Loucy (cell line): ENCODE measurements at regions not wholly inside any gene's neighbourhood (a gene's known extent, or its start where the extent isn't known, plus 50 kb on each side); places are given as distances from the start of the nearest gene placed in this dataset.

ENCODE experiments used
- H2AFZ ChIP-seq: fragments of 200-600 bp; sonication (generic); 2 replicates; pipeline ENCODE4 v1.6.0; 2016; ENCODE audit warnings: antibody characterized with exemption, mild to moderate bottlenecking, low read length, moderate library complexity
- H3F3A ChIP-seq: fragments of 200-600 bp; 2 replicates; pipeline ENCODE4 v1.6.0; 2016; ENCODE audit warnings: antibody characterized with exemption, low read depth, mild to moderate bottlenecking
- H3K27me3 ChIP-seq: fragments of 200-600 bp; sonication (generic); 2 replicates; pipeline ENCODE4 v1.6.1; 2014; ENCODE audit warnings: low read length, mild to moderate bottlenecking; ENCODE audit not compliant: insufficient read depth, poor library complexity, severe bottlenecking
- H3K36me3 ChIP-seq: fragments of 200-600 bp; sonication (generic); 2 replicates; pipeline ENCODE4 v1.6.1; 2016; ENCODE audit warnings: low read length; ENCODE audit not compliant: insufficient read depth
- H3K4me1 ChIP-seq: fragments of 200-600 bp; sonication (generic); 2 replicates; pipeline ENCODE4 v1.5.1; 2014; ENCODE audit warnings: low read length, mild to moderate bottlenecking; ENCODE audit not compliant: insufficient read depth, poor library complexity, severe bottlenecking
- H3K4me2 ChIP-seq: fragments of 200-600 bp; sonication (generic); 2 replicates; pipeline ENCODE4 v1.6.0; 2014; ENCODE audit warnings: antibody characterized with exemption, low read length, low read depth, mild to moderate bottlenecking; ENCODE audit not compliant: poor library complexity, severe bottlenecking
- H3K4me3 ChIP-seq: fragments of 200-600 bp; sonication (generic); 2 replicates; pipeline ENCODE4 v1.5.1; 2014; ENCODE audit warnings: low read length, mild to moderate bottlenecking, mixed read lengths; ENCODE audit not compliant: poor library complexity, severe bottlenecking
- H3K79me2 ChIP-seq: fragments of 200-600 bp; sonication (generic); 2 replicates; pipeline ENCODE4 v1.6.1; 2014; ENCODE audit warnings: low read length; ENCODE audit not compliant: insufficient read depth
- H3K9ac ChIP-seq: fragments of 200-600 bp; sonication (generic); 2 replicates; pipeline ENCODE4 v1.6.0; 2014; ENCODE audit warnings: mild to moderate bottlenecking, low read depth, low read length, moderate library complexity; ENCODE audit not compliant: poor library complexity, severe bottlenecking
- H3K9me2 ChIP-seq: fragments of 200-600 bp; sonication (generic); replicated peaks from 2 replicates; pipeline ENCODE4 v1.6.1; 2016; ENCODE audit warnings: low read depth, low read length, mixed read lengths
- H3K9me3 ChIP-seq: fragments of 200-600 bp; sonication (generic); 2 replicates; pipeline ENCODE4 v1.6.1; 2014; ENCODE audit warnings: mild to moderate bottlenecking, antibody characterized with exemption, low read length, low read depth; ENCODE audit not compliant: insufficient read depth
- H4K20me1 ChIP-seq: fragments of 200-600 bp; sonication (generic); 2 replicates; pipeline ENCODE4 v1.6.0; 2014; ENCODE audit warnings: antibody characterized with exemption, low read length, mild to moderate bottlenecking; ENCODE audit not compliant: insufficient read depth, poor library complexity, severe bottlenecking
- CTCF ChIP-seq: fragments of 200-600 bp; sonication (generic); conservative IDR thresholded peaks from 2 replicates; pipeline ENCODE4 v1.5.1; 2014; ENCODE audit warnings: mild to moderate bottlenecking, antibody characterized with exemption, low read length
- EZH2phosphoT487 ChIP-seq: fragments of 200-600 bp; IDR thresholded peaks from 2 replicates; pipeline ENCODE4 v1.6.1; 2018; ENCODE audit warnings: antibody characterized with exemption, mild to moderate bottlenecking, moderate library complexity, borderline replicate concordance

DNA sequence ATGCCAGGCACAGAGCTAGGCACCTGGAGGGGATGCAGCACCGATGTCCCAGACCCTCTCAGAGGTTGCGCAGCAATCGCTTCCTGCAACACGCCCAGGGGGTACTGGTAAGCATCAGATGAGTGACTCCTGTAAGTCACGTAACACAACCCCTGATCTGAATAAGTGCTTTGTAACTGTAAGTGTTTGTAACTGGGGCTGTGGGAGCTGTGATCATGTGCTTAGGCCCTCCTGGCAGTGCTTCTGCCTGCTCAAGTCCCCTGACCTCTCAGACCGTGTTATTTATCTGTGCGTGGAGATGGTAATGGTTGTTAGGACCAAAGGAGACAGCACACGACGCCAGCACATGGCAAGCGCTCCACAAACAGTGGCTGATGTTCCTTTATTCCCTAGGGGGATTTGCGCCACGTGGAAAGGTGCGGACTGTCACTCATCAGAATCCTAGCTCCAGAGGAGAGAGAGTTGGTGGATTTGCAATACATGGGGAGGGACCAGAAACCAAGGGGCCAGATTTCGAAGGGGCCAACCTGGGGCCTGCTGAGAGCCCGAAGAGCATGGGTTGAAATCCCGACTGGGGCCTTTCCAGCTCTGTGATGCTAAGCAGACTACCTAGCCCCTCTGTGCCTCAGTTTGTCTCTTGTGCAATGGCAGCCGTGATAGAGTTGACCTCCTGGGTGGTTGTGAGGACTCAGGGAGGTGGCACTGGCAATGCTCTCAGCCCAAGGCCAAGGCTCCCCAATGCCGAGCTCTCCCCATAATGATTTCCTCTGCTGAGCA, 151.8 kb downstream of the IRF8 start:
- no peak overlapping the region for H2AFZ ChIP-seq
- no peaks in the 10 kb centered on the region for H3K36me3 ChIP-seq
- no peaks in the 10 kb centered on the region for H4K20me1 ChIP-seq
- no peaks in the 10 kb centered on the region for H3F3A ChIP-seq
- no peaks in the 10 kb centered on the region for H3K9me2 ChIP-seq
- H3K4me2 ChIP-seq: no peak overlapping the region
- no peaks in the 10 kb centered on the region for H3K27me3 ChIP-seq
- no peaks in the 10 kb centered on the region for H3K4me1 ChIP-seq
- H3K9me3 ChIP-seq: no peaks in the 10 kb centered on the region
- H3K9ac ChIP-seq: no peak overlapping the region
- TF ChIP-seq EZH2phosphoT487: no peak
- H3K79me2 ChIP-seq: no peaks in the 10 kb centered on the region
- no peak overlapping the region for H3K4me3 ChIP-seq

DNA sequence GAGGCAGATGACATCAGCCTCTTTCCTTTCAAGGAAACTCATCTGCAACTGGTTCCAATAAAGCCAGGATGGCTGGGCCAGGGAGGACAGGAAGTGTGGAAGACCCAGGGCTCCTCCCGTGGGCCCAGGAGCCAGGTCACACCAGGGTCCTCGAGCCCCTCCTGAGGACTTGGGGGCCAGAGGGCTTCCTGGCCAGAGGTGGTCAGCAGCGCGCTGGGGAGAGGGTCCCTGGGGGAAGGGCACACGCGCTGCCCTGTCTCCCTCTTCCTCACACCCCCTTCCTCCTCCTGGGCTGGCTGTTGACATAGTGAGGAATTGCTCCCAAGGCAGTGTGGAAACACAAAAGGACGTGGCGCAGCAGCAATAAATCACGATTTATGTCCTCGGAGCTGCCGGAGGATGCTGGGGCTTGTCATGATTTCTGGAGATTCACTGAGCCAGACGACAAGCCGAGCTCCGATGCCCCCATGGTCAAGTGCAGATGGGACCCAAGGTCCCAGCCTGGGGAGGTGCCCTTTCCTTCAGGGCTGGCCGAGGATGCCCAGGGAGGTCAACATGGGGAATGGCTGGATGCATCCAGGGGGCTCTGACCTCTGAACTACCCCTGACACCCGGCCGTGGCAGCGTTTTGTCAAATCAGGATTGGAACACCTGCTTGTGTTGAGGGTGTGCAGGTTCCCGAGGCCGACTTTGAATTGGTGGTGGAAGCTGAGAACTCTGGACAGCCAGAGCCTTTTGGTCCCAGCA, 152.6 kb downstream of the IRF8 start:
- Histone ChIP-seq H3K36me3 (no peaks in the 10 kb centered on the region), H3K27me3 (no peaks in the 10 kb centered on the region), H3K9ac (no peak overlapping the region), H3K9me3 (no peaks in the 10 kb centered on the region), H3K4me2 (no peak overlapping the region), H3K4me1 (no peaks in the 10 kb centered on the region), H2AFZ (no peak overlapping the region), H3K9me2 (no peaks in the 10 kb centered on the region), H3K4me3 (no peak overlapping the region), H4K20me1 (no peaks in the 10 kb centered on the region), H3K79me2 (no peaks in the 10 kb centered on the region), H3F3A (no peaks in the 10 kb centered on the region)
- no peak for TF ChIP-seq EZH2phosphoT487
- TF ChIP-seq CTCF: no peak

DNA sequence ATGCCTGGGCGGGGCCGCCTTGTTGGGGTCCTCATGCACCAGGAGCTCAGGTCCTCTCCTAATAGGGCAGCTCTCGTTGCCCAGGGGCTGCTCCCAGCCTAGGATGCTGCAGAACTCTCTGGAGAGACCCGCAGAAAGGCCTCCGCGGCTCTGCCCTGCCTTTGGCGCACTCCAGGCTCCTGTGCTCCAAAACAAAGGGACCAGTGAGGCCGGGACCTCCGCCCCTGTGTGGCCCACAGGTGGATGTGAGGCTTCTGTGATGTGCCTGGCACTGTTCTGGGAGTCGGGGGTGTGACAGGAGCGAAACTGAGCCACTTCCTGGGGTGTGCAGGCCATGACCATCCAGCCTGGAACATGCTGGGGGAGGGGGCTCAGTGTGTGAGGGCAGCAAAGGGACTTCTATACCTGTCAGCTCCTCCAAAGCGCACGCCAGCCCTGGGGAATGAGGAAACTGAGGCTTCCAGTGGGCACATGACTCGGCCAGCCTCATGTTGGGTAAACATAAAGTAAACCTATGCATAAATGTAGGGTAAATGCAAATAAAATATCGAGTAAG, 153.2 kb downstream of the IRF8 start:
- Histone ChIP-seq H3K27me3 (no peaks in the 10 kb centered on the region), H3K36me3 (no peaks in the 10 kb centered on the region)
- TF ChIP-seq EZH2phosphoT487 (no peak), CTCF (no peak)

More for the DNA sequence above, 153.2 kb downstream of the IRF8 start:
- H3K9me3 ChIP-seq: no peaks in the 10 kb centered on the region
- no peaks in the 10 kb centered on the region for H3F3A ChIP-seq
- no peaks in the 10 kb centered on the region for H3K79me2 ChIP-seq
- H4K20me1 ChIP-seq: no peaks in the 10 kb centered on the region
- no peak overlapping the region for H3K4me2 ChIP-seq
- H3K4me3 ChIP-seq: no peak overlapping the region
- no peak overlapping the region for H2AFZ ChIP-seq
- H3K9me2 ChIP-seq: no peaks in the 10 kb centered on the region
- H3K4me1 ChIP-seq: no peaks in the 10 kb centered on the region
- no peak overlapping the region for H3K9ac ChIP-seq
